RPMI7951 (cell line): ENCODE measurements at regions not wholly inside any gene's neighbourhood (a gene's known extent, or its start where the extent isn't known, plus 50 kb on each side); places are given as distances from the start of the nearest gene placed in this dataset.
"Not testable (repeated sequence)": the region's sequence is repeated elsewhere in the genome, so short reads cannot be mapped to it uniquely, and the experiment has no call there.

Source experiments
- DNase-seq: peaks from one replicate; pipeline ENCODE4 v3.0.0-alpha.2; 2012; ENCODE audit warnings: low read depth

DNA sequence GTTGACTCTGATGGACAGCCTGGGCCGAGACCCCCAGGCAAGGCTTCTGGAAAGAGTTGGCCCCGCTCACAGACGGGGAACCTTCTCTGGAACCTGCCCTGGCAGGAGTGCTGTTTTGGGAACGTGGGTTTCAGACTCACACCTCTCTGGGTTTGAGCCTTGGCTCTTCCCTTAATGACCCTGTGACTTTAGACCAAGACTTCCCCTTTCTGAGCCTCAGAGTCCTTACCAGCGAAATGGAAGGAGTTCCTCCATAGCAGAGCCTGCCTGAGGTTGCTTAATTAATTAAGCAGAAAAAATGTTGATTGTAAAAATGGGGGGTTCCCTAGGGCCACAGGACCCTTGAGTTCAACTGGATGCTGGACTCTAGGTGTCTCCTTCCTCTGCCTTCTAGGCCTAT is 408.2 kb downstream of the SEC14L1 start:
- no peak for DNase-seq

GRCh38 chr17:77549726-77550366 is 408.7 kb upstream of the TNRC6C start:
- DNase-seq = no peak

GRCh38 chr17:77553459-77554066 is 404.9 kb upstream of the TNRC6C start:
- DNase-seq = no peak

DNA sequence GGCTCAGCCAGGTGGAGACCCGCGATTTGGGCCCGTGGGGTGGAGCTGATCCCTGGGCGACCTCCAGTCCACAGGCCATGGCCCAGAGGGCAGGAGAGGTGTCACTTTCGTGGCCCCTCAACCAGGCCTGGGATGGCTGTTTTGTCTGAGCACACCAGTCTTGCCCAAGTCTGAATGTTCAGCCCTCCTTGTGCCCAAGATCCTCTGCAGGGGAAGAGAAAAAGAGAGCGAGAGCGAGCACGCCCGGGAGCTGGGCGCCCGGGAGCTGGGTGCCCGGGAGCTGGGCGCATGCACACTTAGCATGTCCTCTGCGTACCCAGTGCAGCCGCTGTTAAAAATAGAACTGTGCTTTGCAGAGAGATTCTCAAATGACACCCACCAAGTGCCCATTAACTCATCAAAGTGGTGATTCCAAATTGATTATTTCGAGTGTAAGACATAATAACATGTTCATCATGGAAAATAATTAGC is 403.3 kb upstream of the TNRC6C start:
- DNase-seq = no peak

DNA sequence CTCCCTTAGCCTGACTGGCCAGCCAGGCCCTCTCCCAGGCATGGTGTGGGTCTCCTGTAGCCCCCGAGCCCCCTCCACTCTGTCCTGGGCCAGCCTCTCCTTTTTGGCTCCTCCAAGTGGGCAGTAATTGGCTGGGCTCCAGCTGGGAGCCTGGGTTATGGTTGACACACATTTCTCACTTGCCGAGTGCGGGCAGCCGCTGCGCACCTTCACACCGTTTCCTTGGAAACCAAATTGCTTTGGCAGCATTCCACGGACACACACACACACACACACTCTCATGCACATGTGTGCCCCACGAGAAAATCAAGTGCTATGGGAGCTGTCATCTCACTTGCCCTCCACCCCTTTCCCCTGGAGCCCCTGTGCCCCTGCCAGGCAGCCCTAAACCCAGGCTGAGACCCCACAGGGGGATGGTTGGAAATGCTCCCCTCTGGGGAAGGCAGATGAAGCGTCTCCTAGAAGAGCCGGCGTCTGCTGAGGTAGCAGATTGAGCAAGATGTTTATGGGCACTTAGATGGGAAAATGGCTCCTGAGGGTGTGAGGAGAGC is 402.7 kb upstream of the TNRC6C start:
- DNase-seq = peak; percentile 33

- no peak for DNase-seq
Observed at GRCh38 chr17:77556383-77557061, 402.0 kb upstream of the TNRC6C start.

DNA sequence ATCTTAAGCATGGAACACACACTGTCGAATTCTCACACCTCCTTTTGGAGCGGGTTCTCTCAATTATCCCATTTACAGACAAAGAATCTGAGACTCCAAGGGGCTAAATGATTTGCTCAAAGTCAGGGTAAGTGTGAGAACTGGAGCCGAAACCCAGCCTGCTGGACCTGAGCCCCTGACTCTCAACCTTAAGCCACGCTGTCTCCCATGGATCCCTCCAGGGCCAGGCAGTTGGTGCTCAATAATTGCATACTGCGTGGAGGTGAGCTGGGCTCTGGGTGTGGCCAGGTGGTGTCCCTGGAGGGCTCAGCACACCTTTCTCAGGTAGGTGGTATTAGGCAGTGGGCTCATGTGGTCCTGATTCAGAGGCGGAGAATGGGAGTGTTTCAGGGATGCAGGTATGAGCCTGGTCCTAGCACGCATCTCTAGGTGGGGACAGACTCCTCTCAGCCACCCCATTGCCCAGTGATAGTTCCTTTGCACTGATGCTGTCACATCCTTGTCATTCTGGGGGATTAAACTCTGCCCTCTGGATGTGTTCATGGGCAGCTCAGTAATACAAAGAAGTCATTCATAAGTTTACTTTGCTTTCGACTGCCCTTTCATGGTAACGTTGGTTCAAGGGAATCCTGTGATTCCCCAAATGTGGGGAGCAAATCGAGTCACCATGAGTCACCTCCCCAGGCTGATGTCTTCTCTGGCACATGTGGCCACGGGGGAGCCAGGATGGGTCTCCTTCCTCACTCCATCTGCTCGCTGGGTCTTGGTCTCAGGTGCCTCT is 399.5 kb upstream of the TNRC6C start:
- DNase-seq = peak; percentile 34

DNA sequence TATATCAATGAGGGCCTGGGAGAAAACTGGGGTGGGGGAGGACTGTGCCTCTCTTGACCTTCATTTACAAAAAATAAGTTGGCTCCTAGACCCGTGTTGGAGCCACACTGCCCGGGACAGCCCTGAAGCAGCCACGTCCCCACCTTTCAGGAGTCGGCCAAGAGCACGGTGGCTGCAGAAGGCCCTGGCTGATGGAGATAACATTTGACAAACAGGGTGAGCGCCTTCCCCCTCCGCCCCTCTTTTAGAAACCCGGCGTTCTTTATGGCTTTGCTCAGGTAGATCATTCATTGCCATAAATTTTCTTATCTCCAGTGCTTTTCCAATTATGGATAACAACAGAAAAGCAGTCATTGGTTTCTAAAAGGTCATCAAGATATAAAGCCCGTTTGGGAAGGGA is 398.1 kb upstream of the TNRC6C start:
- no peak for DNase-seq

- no peak for DNase-seq
Observed at GRCh38 chr17:77560841-77561240, 397.7 kb upstream of the TNRC6C start.

DNA sequence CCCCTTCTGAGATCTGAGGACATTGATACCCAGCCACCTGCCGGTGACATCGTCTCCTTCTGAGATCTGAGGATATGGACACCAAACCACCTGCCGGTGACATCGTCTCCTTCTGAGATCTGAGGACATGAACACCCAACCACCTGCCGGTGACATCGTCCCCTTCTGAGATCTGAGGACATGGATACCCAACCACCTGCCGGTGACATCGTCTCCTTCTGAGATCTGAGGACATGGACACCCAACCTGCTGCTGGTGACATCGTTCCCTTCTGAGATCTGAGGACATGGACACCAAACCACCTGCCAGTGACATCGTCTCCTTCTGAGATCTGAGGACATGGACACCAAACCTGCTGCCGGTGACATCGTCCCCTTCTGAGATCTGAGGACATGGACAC is 396.1 kb upstream of the TNRC6C start:
- DNase-seq = not testable (repeated sequence)

- no peak for DNase-seq
Observed at GRCh38 chr17:77563439-77564102, 394.9 kb upstream of the TNRC6C start.

GRCh38 chr17:77564278-77564920 is 394.1 kb upstream of the TNRC6C start:
- DNase-seq = no peak

DNA sequence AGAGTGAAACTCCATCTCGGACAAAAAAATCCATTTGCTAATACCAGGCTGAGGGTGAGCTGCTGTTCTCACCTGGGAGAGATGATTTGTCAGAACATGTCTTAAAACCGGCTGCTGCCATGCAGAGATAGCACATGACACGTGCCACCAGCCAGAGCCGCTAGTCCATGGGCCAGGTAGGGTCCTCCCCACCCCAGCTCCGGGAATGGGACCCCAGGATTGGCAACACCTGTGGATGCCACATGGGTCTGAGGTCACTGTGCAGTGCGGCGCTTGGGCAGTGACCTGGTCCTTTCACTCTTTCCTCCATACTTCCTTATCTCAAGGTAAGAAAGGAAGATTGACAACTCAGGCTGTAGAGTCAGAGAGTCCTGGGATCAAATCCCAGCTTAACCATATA is 393.3 kb upstream of the TNRC6C start:
- no peak for DNase-seq

- no peak for DNase-seq
Observed at GRCh38 chr17:77566151-77566550, 392.4 kb upstream of the TNRC6C start.

- DNase-seq = no peak
Observed at GRCh38 chr17:77566566-77567138, 391.9 kb upstream of the TNRC6C start.

DNA sequence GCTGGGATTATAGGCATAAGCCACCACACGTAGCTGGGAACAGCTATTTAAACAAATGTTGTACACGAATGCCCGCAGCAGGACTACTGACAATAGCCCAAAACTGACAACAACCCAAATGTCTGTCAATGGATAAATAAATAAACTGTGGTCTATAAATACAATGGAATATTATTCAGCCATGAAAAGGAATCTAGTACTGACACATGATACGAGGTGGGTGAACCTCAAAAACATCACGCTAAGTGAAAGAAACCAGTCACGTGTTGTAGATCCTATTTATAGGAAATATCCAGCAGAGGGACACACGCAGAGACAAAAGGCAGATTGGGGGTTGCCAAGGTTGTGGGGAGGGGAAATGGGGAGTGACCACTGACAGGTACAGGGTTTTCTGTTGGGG is 390.0 kb upstream of the TNRC6C start:
- no peak for DNase-seq

DNA sequence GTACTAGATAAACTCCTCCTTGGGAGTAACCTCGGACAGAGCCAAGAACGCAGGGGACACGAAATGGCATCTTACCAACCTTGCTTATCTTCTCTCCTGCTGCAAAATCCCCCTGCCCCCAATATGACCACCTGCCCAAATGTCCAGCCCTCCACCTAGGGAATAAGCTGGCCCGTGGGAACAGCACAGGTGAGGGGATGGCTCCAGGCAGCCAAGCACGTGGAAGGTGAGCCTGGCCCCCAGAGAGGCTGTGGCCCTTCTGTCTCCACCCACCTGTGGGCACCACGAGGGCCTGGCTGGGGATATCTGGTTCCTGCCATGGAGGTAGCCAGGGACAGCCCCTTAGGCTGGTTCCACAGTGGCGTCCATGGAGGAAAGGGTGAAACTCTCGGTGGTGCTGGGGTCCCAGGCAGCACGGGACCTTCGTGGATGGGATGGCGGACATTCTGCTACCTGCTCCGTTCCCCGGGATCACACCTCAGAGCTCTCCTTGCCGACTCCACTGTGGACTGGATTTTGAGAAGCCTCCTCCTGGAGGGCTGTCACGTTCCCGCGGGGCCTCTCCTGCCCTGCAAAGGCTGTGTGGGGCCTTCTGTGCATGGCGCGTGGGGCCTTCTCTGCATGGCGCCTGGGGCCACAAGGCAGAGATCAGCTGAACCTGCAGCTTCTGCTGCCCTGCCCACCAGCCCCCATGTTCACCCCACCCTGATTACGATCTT is 388.5 kb upstream of the TNRC6C start:
- DNase-seq = no peak

GRCh38 chr17:77570565-77570898 is 388.0 kb upstream of the TNRC6C start:
- DNase-seq = no peak

- DNase-seq = peak; percentile 5
Observed at GRCh38 chr17:77571155-77571981, 387.1 kb upstream of the TNRC6C start.
